Panc1 (cell line): ENCODE measurements at regions not wholly inside any gene's neighbourhood (a gene's known extent, or its start where the extent isn't known, plus 50 kb on each side); places are given as distances from the start of the nearest gene placed in this dataset.

Source experiments
- ATAC-seq: fragments of 200-7000 bp; cut with Tn5 transposase; 2 replicates; pipeline ENCODE4 v1.9.1; 2020; ENCODE audit warnings: mild to moderate bottlenecking, moderate library complexity
- BruUV-seq: library from RNA; stranded (reverse); fragments of 400-500 nt; replicated peaks from 2 replicates; lab custom pipeline; 2021; lab: Mats Ljungman, UMichigan
- CTCF ChIA-PET: fragments of 300-600 bp; sonication (Branson Sonifier 250); formaldehyde crosslinking; loops from one replicate; lab custom pipeline; 2022; ENCODE audit warnings: antibody characterized with exemption; lab: Charles Lee
- POLR2A ChIA-PET: fragments of 300-600 bp; sonication (Branson Sonifier 250); formaldehyde crosslinking; loops from one replicate; lab custom pipeline; 2022; ENCODE audit warnings: antibody characterized with exemption; lab: Charles Lee
- DNase-seq: peaks from one replicate; pipeline ENCODE4 v3.0.0-alpha.2; 2010; ENCODE audit warnings: low read depth, low spot score
- H3K27ac ChIP-seq: 2 replicates; pipeline ENCODE4 v1.5.1; 2011; ENCODE audit warnings: mild to moderate bottlenecking, low read length, inconsistent platforms
- H3K27me3 ChIP-seq: fragments of 200-500 bp; sonication (Bioruptor generic); 2 replicates; pipeline ENCODE4 v1.6.0; 2014; ENCODE audit warnings: low read length, inconsistent platforms; ENCODE audit not compliant: control insufficient read depth, insufficient read depth
- H3K36me3 ChIP-seq: fragments of 200-500 bp; sonication (Bioruptor generic); 2 replicates; pipeline ENCODE4 v1.5.1; 2014; ENCODE audit warnings: inconsistent platforms, mild to moderate bottlenecking, low read length, moderate library complexity; ENCODE audit not compliant: control insufficient read depth, insufficient read depth
- H3K4me1 ChIP-seq: 2 replicates; pipeline ENCODE4 v1.5.1; 2011; ENCODE audit warnings: inconsistent platforms, mild to moderate bottlenecking, low read length, moderate library complexity; ENCODE audit not compliant: control insufficient read depth, insufficient read depth
- H3K4me3 ChIP-seq, 2 experiments: 2 replicates each; pipeline ENCODE4 v1.5.1; 2011 to 2012; ENCODE audit warnings: low read depth in 2 of 2, low read length in 2 of 2, mild to moderate bottlenecking in 2 of 2, inconsistent platforms in 1 of 2, moderate library complexity in 1 of 2
- H3K9me3 ChIP-seq: fragments of 200-500 bp; sonication (Bioruptor generic); 2 replicates; pipeline ENCODE4 v1.5.1; 2014; ENCODE audit warnings: low read depth, mild to moderate bottlenecking, inconsistent platforms, low read length, moderate library complexity; ENCODE audit not compliant: control insufficient read depth, insufficient read depth
- POLR2AphosphoS5 ChIP-seq: IDR thresholded peaks from 2 replicates; pipeline ENCODE4 v1.6.1; 2012; ENCODE audit warnings: mild to moderate bottlenecking, low read depth, low read length, moderate library complexity
- SIN3A ChIP-seq: IDR thresholded peaks from 2 replicates; pipeline ENCODE4 v1.6.1; 2012; ENCODE audit warnings: low read depth, mild to moderate bottlenecking, low read length, moderate library complexity, borderline replicate concordance; ENCODE audit not compliant: insufficient read depth
- TCF7L2 ChIP-seq: IDR thresholded peaks from 2 replicates; pipeline ENCODE4 v1.6.1; 2011; ENCODE audit warnings: mild to moderate bottlenecking, low read depth, low read length, inconsistent platforms
- in situ Hi-C: cut with HindIII; loops from 2 replicates; pipeline ENCODE4 v1.10.0; 2016; ENCODE audit warnings: low sequenced_read_pairs, low pct_unique_long_range_greater_than_20kb
- intact Hi-C: fragments of 100-400 bp; cut with micrococcal nuclease; formaldehyde crosslinking; loops from one replicate; pipeline ENCODE4 v1.10.0; 2022; ENCODE audit not compliant: unreplicated experiment
- TF ChIP-seq, protein P1 (sequence below), 2 experiments: IDR thresholded peaks; 2 replicates each; pipeline ENCODE4 v1.6.1; 2011 to 2012; ENCODE audit warnings: low read depth in 2 of 2, control low read depth in 1 of 2, low read length in 1 of 2, mild to moderate bottlenecking in 1 of 2, moderate library complexity in 1 of 2; ENCODE audit not compliant: insufficient read depth in 1 of 2
- TF ChIP-seq, protein P2 (sequence below): fragments of 450-650 bp; IDR thresholded peaks from 2 replicates; pipeline ENCODE4 v1.5.1; 2017; ENCODE audit warnings: mild to moderate bottlenecking

DNA sequence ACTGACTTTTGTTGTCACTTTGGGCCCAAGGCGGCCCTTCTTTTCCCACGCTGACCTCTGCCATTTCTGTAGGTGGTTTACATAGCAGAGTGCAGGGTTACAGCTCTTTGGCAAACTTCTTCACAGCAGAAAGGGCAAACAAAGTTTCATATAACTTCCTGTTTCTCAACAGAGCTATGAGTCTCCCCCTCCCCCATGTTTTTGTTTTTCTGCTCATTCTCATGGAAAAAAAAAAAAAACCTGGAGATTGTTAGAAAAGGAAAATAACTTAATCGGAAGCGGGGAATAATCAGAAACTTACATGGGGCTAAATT, 342.0 kb upstream of the NR2F2 start:
- intact Hi-C loops, result no loop called here
- BruUV-seq, result no TSS peak
- no peaks in the 10 kb centered on the region for H3K9me3 ChIP-seq
- CTCF ChIA-PET, result no interaction called here
- H3K27me3 ChIP-seq, result no peaks in the 10 kb centered on the region
- in situ Hi-C loops, result no loop called here
- H3K27ac ChIP-seq, result no peak overlapping the region
- no peaks in the 10 kb centered on the region for H3K36me3 ChIP-seq
- ATAC-seq (no peak), DNase-seq (no peak)
- no peaks in the 10 kb centered on the region for H3K4me1 ChIP-seq
- H3K4me3 ChIP-seq, result no peak overlapping the region
- TF ChIP-seq SIN3A, result no peak
- no peak for TF ChIP-seq POLR2AphosphoS5
- TF ChIP-seq, protein P1, sequence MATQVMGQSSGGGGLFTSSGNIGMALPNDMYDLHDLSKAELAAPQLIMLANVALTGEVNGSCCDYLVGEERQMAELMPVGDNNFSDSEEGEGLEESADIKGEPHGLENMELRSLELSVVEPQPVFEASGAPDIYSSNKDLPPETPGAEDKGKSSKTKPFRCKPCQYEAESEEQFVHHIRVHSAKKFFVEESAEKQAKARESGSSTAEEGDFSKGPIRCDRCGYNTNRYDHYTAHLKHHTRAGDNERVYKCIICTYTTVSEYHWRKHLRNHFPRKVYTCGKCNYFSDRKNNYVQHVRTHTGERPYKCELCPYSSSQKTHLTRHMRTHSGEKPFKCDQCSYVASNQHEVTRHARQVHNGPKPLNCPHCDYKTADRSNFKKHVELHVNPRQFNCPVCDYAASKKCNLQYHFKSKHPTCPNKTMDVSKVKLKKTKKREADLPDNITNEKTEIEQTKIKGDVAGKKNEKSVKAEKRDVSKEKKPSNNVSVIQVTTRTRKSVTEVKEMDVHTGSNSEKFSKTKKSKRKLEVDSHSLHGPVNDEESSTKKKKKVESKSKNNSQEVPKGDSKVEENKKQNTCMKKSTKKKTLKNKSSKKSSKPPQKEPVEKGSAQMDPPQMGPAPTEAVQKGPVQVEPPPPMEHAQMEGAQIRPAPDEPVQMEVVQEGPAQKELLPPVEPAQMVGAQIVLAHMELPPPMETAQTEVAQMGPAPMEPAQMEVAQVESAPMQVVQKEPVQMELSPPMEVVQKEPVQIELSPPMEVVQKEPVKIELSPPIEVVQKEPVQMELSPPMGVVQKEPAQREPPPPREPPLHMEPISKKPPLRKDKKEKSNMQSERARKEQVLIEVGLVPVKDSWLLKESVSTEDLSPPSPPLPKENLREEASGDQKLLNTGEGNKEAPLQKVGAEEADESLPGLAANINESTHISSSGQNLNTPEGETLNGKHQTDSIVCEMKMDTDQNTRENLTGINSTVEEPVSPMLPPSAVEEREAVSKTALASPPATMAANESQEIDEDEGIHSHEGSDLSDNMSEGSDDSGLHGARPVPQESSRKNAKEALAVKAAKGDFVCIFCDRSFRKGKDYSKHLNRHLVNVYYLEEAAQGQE (IDR thresholded peaks at IDR 0.05; ENCODE audit: insufficient read depth in 1 of 2, low read depth in 2 of 2, low read length in 1 of 2), result no peak
- TF ChIP-seq TCF7L2, result no peak
- TF ChIP-seq, protein P2, sequence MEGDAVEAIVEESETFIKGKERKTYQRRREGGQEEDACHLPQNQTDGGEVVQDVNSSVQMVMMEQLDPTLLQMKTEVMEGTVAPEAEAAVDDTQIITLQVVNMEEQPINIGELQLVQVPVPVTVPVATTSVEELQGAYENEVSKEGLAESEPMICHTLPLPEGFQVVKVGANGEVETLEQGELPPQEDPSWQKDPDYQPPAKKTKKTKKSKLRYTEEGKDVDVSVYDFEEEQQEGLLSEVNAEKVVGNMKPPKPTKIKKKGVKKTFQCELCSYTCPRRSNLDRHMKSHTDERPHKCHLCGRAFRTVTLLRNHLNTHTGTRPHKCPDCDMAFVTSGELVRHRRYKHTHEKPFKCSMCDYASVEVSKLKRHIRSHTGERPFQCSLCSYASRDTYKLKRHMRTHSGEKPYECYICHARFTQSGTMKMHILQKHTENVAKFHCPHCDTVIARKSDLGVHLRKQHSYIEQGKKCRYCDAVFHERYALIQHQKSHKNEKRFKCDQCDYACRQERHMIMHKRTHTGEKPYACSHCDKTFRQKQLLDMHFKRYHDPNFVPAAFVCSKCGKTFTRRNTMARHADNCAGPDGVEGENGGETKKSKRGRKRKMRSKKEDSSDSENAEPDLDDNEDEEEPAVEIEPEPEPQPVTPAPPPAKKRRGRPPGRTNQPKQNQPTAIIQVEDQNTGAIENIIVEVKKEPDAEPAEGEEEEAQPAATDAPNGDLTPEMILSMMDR, result no peak
- POLR2A ChIA-PET, result no interaction called here

DNA sequence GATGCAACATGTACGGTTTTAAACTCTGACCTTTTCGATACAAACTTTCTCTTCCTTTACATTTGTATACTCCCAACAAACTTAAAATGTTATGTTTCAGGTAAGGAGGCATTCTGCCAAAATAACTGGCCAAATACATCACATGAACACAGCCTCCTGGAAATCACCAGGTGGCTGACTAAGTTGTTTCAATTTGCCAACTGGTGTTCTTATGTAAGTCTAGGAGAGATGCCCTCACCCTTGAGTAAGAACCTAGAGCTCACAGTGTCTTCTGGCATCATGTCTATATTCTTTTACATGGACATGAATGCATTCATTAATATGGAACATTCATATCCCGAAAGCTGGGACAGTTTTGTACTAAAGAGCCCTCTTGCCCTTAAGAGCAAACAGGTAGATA, 341.1 kb upstream of the NR2F2 start:
- H3K4me1 ChIP-seq, result no peaks in the 10 kb centered on the region
- ATAC-seq (no peak), DNase-seq (no peak)
- BruUV-seq, result no TSS peak
- no peak overlapping the region for H3K27ac ChIP-seq
- H3K27me3 ChIP-seq, result no peaks in the 10 kb centered on the region
- in situ Hi-C loops (no loop called here), intact Hi-C loops (no loop called here)
- no peak overlapping the region for H3K4me3 ChIP-seq
- POLR2A ChIA-PET, result no interaction called here
- H3K9me3 ChIP-seq, result no peaks in the 10 kb centered on the region
- H3K36me3 ChIP-seq, result no peaks in the 10 kb centered on the region
- CTCF ChIA-PET, result no interaction called here
- TF ChIP-seq POLR2AphosphoS5 (no peak), SIN3A (no peak), TCF7L2 (no peak)
- TF ChIP-seq, protein P2, result no peak
- TF ChIP-seq, protein P1 (IDR thresholded peaks at IDR 0.05; ENCODE audit: insufficient read depth in 1 of 2, low read depth in 2 of 2, low read length in 1 of 2), result no peak
